Left colon (tissue), 2 donors: ENCODE measurements at regions not wholly inside any gene's neighbourhood (a gene's known extent, or its start where the extent isn't known, plus 50 kb on each side); places are given as distances from the start of the nearest gene placed in this dataset.
"Not testable (repeated sequence)": the region's sequence is repeated elsewhere in the genome, so short reads cannot be mapped to it uniquely, and the experiment has no call there.

Experiments
- ATAC-seq: fragments of 200-7000 bp; cut with Tn5 transposase; one replicate; pipeline ENCODE4 v1.9.1; 2020; ENCODE audit warnings: mild to moderate bottlenecking, moderate library complexity
- DNase-seq, 2 donors: peaks; one replicate each; pipeline ENCODE4 v3.0.0-alpha.2; 2020
- intact Hi-C, 2 donors: fragments of 100-400 bp; cut with DNase I in 1 of 2; cut with micrococcal nuclease in 1 of 2; formaldehyde crosslinking; loops; one replicate each; pipeline versions ENCODE4 v1.11.2 to v1.14.0; 2022; cut with DNase I, micrococcal nuclease
- donor health status: DM: no; HTN: no; CAD: no.
- donor health status: DM: yes; HTN: yes; CAD: no.

DNA sequence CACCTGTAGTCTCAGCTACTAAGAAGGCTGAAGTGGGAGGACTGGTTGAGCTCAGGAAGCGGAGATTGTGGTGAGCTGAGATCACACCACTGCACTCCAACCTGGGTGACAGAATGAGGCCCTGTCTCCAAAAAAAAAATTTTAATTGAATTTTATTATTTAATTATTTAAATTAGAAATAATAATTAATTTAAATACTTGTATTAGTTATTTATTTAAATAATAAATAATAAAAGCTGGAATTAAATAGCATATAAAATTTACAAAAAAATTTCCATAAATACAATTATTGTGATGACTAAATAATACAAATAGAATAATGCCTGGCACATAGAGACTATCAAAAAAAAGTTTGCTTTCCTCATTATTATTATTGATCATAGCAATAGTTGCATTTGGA lies 371.5 kb downstream of the KCNA4 start:
- no peak for DNase-seq
- ATAC-seq: no peak
- intact Hi-C loops: no loop called here

DNA sequence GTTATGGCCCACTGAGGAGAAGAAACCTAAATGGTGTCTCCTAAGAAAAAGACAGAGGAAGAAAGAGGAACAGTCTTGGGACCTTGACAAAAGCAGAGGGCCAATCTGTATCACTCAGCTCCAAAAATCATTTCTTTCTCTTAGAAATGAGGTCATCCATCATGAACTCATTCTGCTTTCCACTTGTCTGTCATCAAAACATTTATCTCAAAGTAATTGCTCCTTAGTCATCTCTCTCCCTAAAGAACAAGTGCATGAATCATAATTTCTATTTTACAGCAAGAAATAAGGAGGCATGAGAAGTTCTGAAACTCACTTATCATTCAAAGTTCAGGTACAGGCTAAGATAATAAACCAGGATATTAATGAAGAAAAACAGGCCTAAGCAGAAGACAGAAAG lies 375.6 kb downstream of the KCNA4 start:
- DNase-seq (no peak), ATAC-seq (no peak)
- intact Hi-C loops: no loop called here

- ATAC-seq: no peak
- intact Hi-C loops: no loop called here
- DNase-seq: no peak
Measured at GRCh38 chr11:29634744-29635143, 382.1 kb downstream of the KCNA4 start.

DNA sequence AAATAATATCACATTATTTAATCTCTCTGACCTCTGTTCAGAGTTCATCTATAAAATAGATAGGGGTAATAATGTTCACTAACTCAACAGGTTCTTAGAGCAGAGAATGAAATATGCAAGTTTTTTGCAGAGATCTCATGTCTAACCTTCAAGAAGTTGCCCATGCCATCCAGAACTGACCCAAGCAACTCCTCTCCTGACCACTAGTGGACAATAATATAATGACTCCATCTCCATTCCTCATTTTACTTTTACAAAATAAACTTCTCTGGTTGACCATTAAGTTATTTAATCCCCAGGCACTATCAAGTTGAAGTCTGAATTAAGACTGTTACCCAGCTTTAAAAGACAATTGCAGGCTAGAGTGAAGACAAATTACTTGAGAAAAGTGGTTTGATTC lies 382.6 kb downstream of the KCNA4 start:
- DNase-seq (no peak), ATAC-seq (no peak)
- intact Hi-C loops: no loop called here

DNA sequence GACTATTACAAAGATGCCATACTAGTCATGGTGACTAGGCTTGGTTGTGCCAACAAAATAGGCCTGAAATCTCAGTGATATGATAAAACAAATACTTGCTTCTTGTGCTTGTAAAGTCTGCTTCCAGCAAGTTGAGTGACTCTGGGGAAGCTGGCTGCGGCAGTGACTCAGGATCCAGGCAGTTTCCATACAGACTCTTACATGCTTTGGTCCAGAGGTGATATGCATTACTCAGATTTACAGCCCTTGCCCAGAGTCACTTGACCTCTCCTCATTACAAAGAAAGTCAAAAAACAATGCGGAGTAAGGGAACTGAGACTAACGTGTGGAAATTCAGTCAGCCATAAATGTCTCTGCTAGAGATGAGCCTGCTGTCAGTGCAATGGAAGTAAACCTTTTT lies 387.5 kb downstream of the KCNA4 start:
- DNase-seq: no peak
- intact Hi-C loops: no loop called here
- ATAC-seq: no peak

GRCh38 chr11:29628609-29629008 lies 388.2 kb downstream of the KCNA4 start:
- no peak for ATAC-seq
- no peak for DNase-seq
- intact Hi-C loops: no loop called here

DNA sequence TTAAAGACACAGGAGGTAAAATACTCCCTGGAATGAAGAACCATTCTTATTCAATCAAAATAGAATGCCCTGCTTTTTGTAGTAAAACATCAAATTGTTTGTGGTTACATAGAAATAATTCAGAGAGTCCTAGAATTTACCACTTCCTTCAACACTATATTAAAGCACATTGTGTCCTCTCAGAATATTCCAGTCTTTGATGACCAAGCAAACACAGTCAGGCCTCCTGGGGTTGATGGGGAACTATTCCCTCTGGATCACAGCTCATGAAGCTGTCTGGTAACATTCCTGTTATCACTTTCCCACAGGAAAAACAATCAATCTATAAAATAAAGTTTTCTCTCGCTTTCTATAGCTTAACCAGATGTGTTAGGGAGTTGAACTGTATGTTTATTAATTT lies 389.3 kb downstream of the KCNA4 start:
- ATAC-seq (no peak), DNase-seq (no peak)
- intact Hi-C loops: no loop called here

GRCh38 chr11:29623144-29623722 lies 393.6 kb downstream of the KCNA4 start:
- intact Hi-C loops: no loop called here

DNA sequence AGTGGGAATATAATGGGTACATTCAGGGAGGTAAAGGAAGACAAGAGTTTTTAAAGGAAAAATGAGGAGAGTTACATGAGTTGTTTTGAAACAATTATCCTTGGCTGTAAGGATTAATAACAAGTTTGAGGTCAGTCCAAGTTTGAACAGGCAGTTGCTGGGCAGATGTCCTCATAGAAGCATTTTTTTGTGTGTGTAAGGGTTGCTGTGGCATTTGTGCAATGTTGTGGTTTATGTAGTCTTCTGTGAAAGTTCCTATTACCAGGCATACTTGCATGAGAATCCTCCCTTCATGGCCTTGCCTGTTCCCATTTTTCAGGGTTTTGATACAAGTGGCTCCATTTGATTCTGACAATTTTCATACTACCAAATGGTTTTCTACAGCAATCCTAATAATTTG lies 400.2 kb downstream of the KCNA4 start:
- ATAC-seq: no peak
- no peak for DNase-seq
- intact Hi-C loops: no loop called here

More at GRCh38 chr11:29623144-29623722, 393.6 kb downstream of the KCNA4 start:
- ATAC-seq: no peak
- DNase-seq: no peak

GRCh38 chr11:29612423-29612822 lies 404.4 kb downstream of the KCNA4 start:
- intact Hi-C loops: no loop called here
- no peak for ATAC-seq
- no peak for DNase-seq

DNA sequence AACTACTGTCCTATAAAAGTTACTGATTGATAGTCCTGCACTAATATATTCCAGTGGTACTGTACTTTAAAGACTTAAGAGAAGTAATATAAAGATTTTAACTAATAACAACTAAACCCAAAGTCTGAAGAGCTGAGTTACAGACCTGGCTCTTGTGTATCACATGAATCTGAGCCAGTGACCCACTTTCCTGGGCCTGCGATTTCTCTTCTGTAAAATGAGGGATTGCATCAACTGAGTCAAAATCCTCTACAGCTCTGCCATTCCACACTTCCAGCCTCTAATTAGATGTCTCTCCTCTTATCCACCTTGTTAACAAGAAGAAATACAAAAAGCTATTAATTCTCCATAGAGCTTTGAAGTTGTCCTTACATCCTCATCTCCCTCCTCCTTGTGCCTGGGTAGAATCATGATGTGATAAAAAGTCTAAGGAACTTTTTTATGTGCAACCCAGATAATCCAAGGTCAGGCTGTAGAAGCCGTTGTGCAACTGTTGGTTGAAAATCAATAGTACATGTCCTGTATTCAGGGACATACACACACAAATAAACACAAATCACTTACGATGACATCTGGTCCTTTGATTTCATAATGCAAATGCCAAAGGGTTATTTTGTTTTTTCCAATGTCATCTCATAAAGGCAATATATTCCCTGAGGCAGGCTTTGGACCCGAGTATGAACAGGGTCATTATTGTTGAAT lies 410.3 kb downstream of the KCNA4 start:
- no peak for ATAC-seq
- intact Hi-C loops: no loop called here
- DNase-seq: no peak

DNA sequence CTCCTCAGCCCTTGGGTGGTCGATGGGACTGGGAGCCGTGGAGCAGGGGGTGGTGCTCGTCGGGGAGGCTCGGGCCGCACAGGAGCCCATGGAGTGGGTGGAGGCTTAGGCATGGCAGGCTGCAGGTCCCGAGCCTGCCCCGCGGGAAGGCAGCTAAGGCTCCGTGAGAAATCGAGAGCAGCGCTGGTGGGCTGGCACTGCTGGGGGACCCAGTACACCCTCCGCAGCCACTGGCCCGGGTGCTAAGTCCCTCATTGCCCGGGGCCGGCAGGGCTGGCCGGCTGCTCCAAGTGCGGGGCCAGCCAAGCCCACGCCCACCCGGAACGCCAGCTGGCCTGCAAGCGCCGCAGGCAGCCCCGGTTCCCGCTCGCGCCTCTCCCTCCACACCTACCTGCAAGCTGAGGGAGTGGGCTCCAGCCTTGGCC lies 416.7 kb downstream of the KCNA4 start:
- intact Hi-C loops, DNase-seq, ATAC-seq: not testable (repeated sequence)

GRCh38 chr11:29584342-29584741 lies 432.5 kb downstream of the KCNA4 start:
- ATAC-seq (no peak), DNase-seq (no peak)
- intact Hi-C loops: no loop called here

- ATAC-seq: no peak
- intact Hi-C loops: no loop called here
Measured at GRCh38 chr11:29578806-29579205, 438.0 kb downstream of the KCNA4 start.

GRCh38 chr11:29564486-29564885 lies 452.3 kb downstream of the KCNA4 start:
- ATAC-seq (no peak), DNase-seq (no peak)
- intact Hi-C loops: no loop called here

More at GRCh38 chr11:29578806-29579205, 438.0 kb downstream of the KCNA4 start:
- no peak for DNase-seq

DNA sequence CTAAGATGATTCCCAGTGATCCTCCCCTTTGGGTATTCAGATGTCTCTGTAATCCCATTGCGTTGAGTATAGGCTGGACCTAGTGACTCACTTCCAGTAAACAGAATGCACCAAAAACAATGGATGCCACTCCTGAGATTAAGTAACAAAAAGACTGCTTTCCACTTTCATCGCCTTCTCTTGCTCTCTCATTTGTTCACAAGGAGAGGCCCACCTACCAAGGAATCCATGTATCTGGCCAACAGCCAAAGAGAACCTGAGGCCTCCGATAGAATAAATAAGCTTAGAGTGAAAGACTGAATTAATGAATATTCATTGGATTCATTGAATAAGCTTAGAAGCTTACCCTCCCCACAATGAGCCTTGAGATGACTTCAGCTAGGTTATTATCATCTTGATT lies 454.6 kb downstream of the KCNA4 start:
- no peak for ATAC-seq
- intact Hi-C loops: no loop called here
- no peak for DNase-seq

GRCh38 chr11:29553990-29554389 lies 462.8 kb downstream of the KCNA4 start:
- no peak for DNase-seq

DNA sequence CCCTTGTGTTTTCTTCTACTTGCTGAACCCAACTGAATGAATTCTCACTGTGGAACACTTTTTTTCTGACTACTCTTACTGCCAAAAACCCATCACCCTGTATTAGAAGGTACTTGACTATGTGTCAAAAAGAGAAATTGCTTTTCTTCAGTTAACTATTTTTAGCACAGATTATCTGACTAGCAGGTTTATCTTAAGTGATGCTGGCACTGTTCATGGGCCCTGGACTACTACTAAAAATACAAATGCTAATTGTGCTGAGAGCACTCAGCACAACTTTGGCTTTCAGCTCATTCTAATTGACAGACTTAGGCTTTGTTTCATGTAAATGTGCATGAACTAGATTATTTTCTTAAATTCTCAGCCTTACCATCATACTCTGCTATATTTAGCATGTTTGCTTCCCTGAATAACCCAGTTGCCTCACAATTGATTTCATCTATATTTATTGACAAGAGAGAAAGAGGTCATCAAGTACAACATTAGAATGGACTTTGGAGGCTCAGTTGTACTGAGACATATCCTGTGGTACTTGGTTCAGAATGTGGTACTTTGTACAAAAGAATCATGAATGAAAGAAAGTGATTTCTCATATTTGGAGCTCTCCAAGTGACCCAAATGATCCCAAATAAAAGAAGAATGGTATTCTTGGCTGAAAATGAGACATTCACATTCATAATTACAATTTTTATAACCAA lies 478.3 kb downstream of the KCNA4 start:
- intact Hi-C loops: no loop called here
- ATAC-seq (no peak), DNase-seq (no peak)

More at GRCh38 chr11:29553990-29554389, 462.8 kb downstream of the KCNA4 start:
- intact Hi-C loops: no loop called here
- no peak for ATAC-seq

GRCh38 chr11:29534836-29535235 lies 482.0 kb downstream of the KCNA4 start:
- no peak for ATAC-seq
- intact Hi-C loops: no loop called here
- no peak for DNase-seq

DNA sequence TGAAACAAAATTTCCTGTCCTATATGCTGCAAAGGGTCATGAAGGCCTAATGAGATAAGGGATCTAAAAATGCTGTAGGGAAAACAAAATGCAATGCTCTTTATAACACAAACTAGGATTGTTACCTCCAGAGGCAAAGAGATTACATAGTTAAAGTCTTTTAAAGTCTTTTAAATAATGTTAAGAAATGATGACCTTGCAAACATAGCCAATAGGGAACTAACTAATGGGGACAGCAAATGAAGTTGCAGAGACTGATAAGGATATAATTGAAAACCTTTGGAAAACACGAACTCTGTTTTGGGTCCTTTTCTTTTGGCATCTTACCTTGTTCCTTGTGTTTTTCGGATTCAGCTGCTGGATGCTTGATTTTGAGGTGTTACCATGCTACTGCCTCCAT lies 485.9 kb downstream of the KCNA4 start:
- no peak for ATAC-seq
- intact Hi-C loops: no loop called here
- no peak for DNase-seq
